A673 (cell line): ENCODE measurements at regions not wholly inside any gene's neighbourhood (a gene's known extent, or its start where the extent isn't known, plus 50 kb on each side); places are given as distances from the start of the nearest gene placed in this dataset.

Experiments
- CTCF ChIP-seq: fragments of 300-800, 200-600 bp; sonication (generic); conservative IDR thresholded peaks from 2 replicates; pipeline ENCODE4 v1.5.1; 2017; ENCODE audit warnings: low read depth, mild to moderate bottlenecking, antibody characterized with exemption, low read length, moderate library complexity, mixed read lengths
- EZH2 ChIP-seq: fragments of 200-600 bp; sonication (generic); IDR thresholded peaks from 2 replicates; pipeline ENCODE4 v1.6.1; 2017; ENCODE audit warnings: borderline replicate concordance, low read depth, mild to moderate bottlenecking, mixed read lengths, antibody characterized with exemption, low read length; ENCODE audit not compliant: poor library complexity, severe bottlenecking

GRCh38 chr3:30098653-30099455 is 507.5 kb upstream of the TGFBR2 start:
- TF ChIP-seq CTCF (no peak), EZH2 (no peak)
